ENCODE measurements at regions not wholly inside any gene's neighbourhood (a gene's known extent, or its start where the extent isn't known, plus 50 kb on each side); places are given as distances from the start of the nearest gene placed in this dataset.

- Mint-ChIP-seq H3K4me1 (ENCODE audit: low read depth) (no peaks in the 10 kb centered on the region), H3K9me3 (peaks cover 22% of the 10 kb centered on the region), H3K4me3 (no peak overlapping the region), H3K27me3 (ENCODE audit: low read depth) (no peaks in the 10 kb centered on the region), H3K27ac (no peak overlapping the region), H3K36me3 (ENCODE audit: low read depth) (no peaks in the 10 kb centered on the region)
- CTCF ChIA-PET: no interaction called here
- intact Hi-C loops (cut with micrococcal nuclease): no loop called here
- DNase-seq: no peak
These were observed 800.2 kb upstream of the MIR17HG start for GRCh38 chr13:90547272-90547790.

DNA sequence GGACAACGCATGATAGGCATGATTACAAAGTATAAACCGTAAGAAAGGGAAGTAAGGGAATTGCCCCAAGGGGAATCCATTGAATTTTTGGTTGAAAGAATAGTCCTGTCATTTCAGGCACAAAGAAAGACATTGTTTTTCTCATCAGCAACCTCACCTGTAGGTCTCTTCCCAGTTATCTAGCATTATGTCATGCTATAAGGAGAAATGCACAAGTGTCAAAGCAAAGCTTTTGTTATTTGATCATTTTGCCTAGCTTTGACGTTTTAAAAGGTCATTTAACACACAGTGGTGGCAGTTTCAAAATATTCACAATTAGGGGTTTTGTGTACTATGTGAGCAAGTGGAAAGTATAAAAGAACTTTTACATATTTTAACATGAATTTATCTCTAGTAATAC lies 796.2 kb upstream of the MIR17HG start:
- no peak overlapping the region for H3K27ac Mint-ChIP-seq
- no peaks in the 10 kb centered on the region for H3K36me3 Mint-ChIP-seq (ENCODE audit: low read depth)
- H3K9me3 Mint-ChIP-seq: peaks cover 18% of the 10 kb centered on the region
- H3K4me1 Mint-ChIP-seq (ENCODE audit: low read depth): no peaks in the 10 kb centered on the region
- DNase-seq: no peak
- H3K27me3 Mint-ChIP-seq (ENCODE audit: low read depth): no peaks in the 10 kb centered on the region
- intact Hi-C loops (cut with micrococcal nuclease): no loop called here
- no peak overlapping the region for H3K4me3 Mint-ChIP-seq
- CTCF ChIA-PET: no interaction called here

- no peak for DNase-seq
- Mint-ChIP-seq H3K4me3 (no peak overlapping the region), H3K9me3 (peaks cover 12% of the 10 kb centered on the region), H3K27ac (no peak overlapping the region), H3K36me3 (ENCODE audit: low read depth) (no peaks in the 10 kb centered on the region), H3K27me3 (ENCODE audit: low read depth) (no peaks in the 10 kb centered on the region), H3K4me1 (ENCODE audit: low read depth) (no peaks in the 10 kb centered on the region)
- intact Hi-C loops (cut with micrococcal nuclease): loop anchor here (1.0 kb wide), 1 partner anchor 12 kb away; no protein-coding TSS in a partner anchor
- CTCF ChIA-PET: no interaction called here
These were observed 794.8 kb upstream of the MIR17HG start for GRCh38 chr13:90552702-90553101.

DNA sequence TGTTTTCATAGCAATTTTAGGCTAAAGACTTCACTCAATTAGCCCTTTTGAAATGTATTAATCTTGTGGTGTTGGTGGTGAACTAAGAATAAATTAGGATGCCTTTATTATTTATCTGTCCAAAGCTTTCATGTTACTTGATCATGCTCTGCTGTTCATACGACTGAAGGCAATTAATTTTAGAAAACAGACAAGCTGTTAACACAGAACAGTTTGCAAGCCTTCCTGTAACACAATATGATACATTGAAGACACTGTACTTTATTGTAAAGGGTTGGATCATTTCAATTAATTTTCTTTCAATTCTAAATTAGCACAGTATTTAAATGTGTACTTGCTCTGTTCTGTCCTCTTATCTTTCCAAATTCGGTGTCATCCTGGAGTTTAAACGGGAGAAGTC lies 794.3 kb upstream of the MIR17HG start:
- CTCF ChIA-PET: no interaction called here
- Mint-ChIP-seq H3K27ac (no peak overlapping the region), H3K27me3 (ENCODE audit: low read depth) (no peaks in the 10 kb centered on the region), H3K4me3 (no peak overlapping the region), H3K4me1 (ENCODE audit: low read depth) (no peaks in the 10 kb centered on the region), H3K9me3 (peaks cover 9% of the 10 kb centered on the region), H3K36me3 (ENCODE audit: low read depth) (no peaks in the 10 kb centered on the region)
- no peak for DNase-seq
- intact Hi-C loops (cut with micrococcal nuclease): no loop called here

DNA sequence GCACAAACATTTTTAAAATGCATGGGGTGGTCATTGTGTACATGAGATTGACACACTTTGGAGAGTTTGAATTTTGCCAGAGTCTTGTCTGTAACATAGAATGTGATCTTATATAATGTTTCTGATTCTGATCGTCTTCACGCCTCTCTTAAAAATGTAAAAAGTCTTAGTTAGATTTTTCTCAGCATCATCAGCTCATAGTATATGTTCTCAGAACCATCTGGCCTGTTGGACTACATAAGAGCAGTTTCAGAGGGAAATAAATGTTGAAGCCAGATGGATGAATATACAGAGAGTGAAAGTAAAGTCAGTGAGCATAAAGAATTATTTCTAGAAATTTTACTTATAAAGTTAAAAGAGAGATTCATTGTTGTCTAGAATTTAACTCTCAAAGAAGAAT lies 789.9 kb upstream of the MIR17HG start:
- no peaks in the 10 kb centered on the region for H3K4me1 Mint-ChIP-seq (ENCODE audit: low read depth)
- intact Hi-C loops (cut with micrococcal nuclease): no loop called here
- peaks cover 2% of the 10 kb centered on the region for H3K9me3 Mint-ChIP-seq
- H3K36me3 Mint-ChIP-seq (ENCODE audit: low read depth): no peaks in the 10 kb centered on the region
- CTCF ChIA-PET: no interaction called here
- no peak overlapping the region for H3K4me3 Mint-ChIP-seq
- H3K27ac Mint-ChIP-seq: no peak overlapping the region
- no peak for DNase-seq
- no peaks in the 10 kb centered on the region for H3K27me3 Mint-ChIP-seq (ENCODE audit: low read depth)

DNA sequence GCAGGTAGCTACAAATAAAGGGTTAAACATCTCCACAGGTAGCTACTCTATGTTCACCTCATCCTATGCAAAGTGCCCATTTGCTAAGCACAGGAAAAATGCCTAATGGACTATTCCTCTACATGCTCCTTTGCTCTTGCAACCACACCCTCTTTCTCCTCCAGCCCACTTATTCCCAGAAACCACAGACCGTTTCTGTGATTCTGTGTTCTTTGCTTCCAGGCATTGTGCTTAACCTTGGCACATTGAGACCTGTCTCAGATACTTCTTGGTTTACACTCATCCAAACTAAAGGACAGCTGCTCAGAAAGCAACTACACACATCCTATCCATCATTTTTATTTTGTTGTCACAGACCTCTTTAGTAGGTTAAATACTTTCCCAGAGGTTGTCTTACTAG lies 785.0 kb upstream of the MIR17HG start:
- Mint-ChIP-seq H3K4me3 (no peak overlapping the region), H3K27me3 (ENCODE audit: low read depth) (no peaks in the 10 kb centered on the region), H3K36me3 (ENCODE audit: low read depth) (no peaks in the 10 kb centered on the region), H3K27ac (no peak overlapping the region), H3K9me3 (peaks cover 4% of the 10 kb centered on the region), H3K4me1 (ENCODE audit: low read depth) (no peaks in the 10 kb centered on the region)
- DNase-seq: no peak
- CTCF ChIA-PET: interaction anchor here (0.6 kb wide), 1 partner anchor 204 kb away, joined by 3 read pairs; no protein-coding TSS in a partner anchor
- intact Hi-C loops (cut with micrococcal nuclease): no loop called here

GRCh38 chr13:90564096-90564495 lies 783.4 kb upstream of the MIR17HG start:
- Mint-ChIP-seq H3K4me3 (no peak overlapping the region), H3K27ac (no peak overlapping the region), H3K4me1 (ENCODE audit: low read depth) (no peaks in the 10 kb centered on the region), H3K36me3 (ENCODE audit: low read depth) (no peaks in the 10 kb centered on the region), H3K27me3 (ENCODE audit: low read depth) (no peaks in the 10 kb centered on the region), H3K9me3 (peaks cover 4% of the 10 kb centered on the region)
- no peak for DNase-seq
- intact Hi-C loops (cut with micrococcal nuclease): no loop called here
- CTCF ChIA-PET: no interaction called here

GRCh38 chr13:90564566-90564965 lies 782.9 kb upstream of the MIR17HG start:
- CTCF ChIA-PET: no interaction called here
- Mint-ChIP-seq H3K9me3 (peaks cover 4% of the 10 kb centered on the region), H3K27me3 (ENCODE audit: low read depth) (no peaks in the 10 kb centered on the region), H3K36me3 (ENCODE audit: low read depth) (no peaks in the 10 kb centered on the region), H3K4me1 (ENCODE audit: low read depth) (no peaks in the 10 kb centered on the region), H3K4me3 (no peak overlapping the region), H3K27ac (no peak overlapping the region)
- DNase-seq: no peak
- intact Hi-C loops (cut with micrococcal nuclease): no loop called here

DNA sequence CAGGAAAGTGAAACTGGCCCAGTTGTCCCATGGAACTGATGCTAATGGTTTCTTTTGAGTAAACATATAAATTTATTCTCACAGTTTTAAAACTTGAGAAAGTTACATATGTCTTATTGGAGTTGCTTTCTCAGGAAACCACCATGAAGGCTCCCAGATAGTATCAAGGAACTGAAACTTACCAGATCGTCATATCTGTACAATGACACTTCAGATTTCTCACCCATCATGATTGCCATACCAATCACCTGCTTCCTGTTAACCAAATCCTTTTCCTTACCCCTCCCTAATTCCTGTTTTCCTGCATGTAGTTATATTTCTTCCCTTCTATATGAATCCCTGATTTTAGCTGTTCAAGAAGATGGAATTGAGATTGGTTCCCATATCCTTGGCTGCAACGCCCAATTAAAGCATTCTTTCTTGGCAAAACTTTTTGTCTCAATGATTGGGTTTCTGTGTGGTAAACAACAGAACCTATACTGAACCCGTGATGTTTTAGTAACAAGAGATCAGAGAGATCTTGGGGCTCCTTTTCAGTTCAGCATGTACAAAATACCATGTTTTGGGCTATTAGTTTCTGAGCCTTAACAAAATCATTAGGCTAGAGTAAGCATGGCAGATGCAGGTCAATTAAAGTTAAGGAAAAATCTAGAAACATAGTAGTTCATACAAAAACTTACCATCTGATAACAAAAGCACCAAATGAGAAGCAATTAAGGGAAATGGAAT lies 781.3 kb upstream of the MIR17HG start:
- H3K27me3 Mint-ChIP-seq (ENCODE audit: low read depth): no peaks in the 10 kb centered on the region
- intact Hi-C loops (cut with micrococcal nuclease): no loop called here
- no peaks in the 10 kb centered on the region for H3K36me3 Mint-ChIP-seq (ENCODE audit: low read depth)
- H3K4me1 Mint-ChIP-seq (ENCODE audit: low read depth): no peaks in the 10 kb centered on the region
- H3K27ac Mint-ChIP-seq: no peak overlapping the region
- DNase-seq: no peak
- CTCF ChIA-PET: no interaction called here
- H3K4me3 Mint-ChIP-seq: no peak overlapping the region
- peaks cover 4% of the 10 kb centered on the region for H3K9me3 Mint-ChIP-seq

- Mint-ChIP-seq H3K36me3 (ENCODE audit: low read depth) (no peaks in the 10 kb centered on the region), H3K27ac (no peak overlapping the region), H3K9me3 (peaks cover 4% of the 10 kb centered on the region), H3K4me3 (no peak overlapping the region), H3K4me1 (ENCODE audit: low read depth) (no peaks in the 10 kb centered on the region), H3K27me3 (ENCODE audit: low read depth) (no peaks in the 10 kb centered on the region)
- intact Hi-C loops (cut with micrococcal nuclease): no loop called here
- CTCF ChIA-PET: no interaction called here
- no peak for DNase-seq
These were observed 779.3 kb upstream of the MIR17HG start for GRCh38 chr13:90568165-90568564.

GRCh38 chr13:90576067-90576466 lies 771.4 kb upstream of the MIR17HG start:
- no peaks in the 10 kb centered on the region for H3K4me1 Mint-ChIP-seq (ENCODE audit: low read depth)
- no peak for DNase-seq
- H3K9me3 Mint-ChIP-seq: peaks cover 1% of the 10 kb centered on the region
- intact Hi-C loops (cut with micrococcal nuclease): no loop called here
- no peak overlapping the region for H3K27ac Mint-ChIP-seq
- no peaks in the 10 kb centered on the region for H3K36me3 Mint-ChIP-seq (ENCODE audit: low read depth)
- no peak overlapping the region for H3K4me3 Mint-ChIP-seq
- no peaks in the 10 kb centered on the region for H3K27me3 Mint-ChIP-seq (ENCODE audit: low read depth)
- CTCF ChIA-PET: no interaction called here

- DNase-seq: no peak
- Mint-ChIP-seq H3K27ac (no peak overlapping the region), H3K4me3 (no peak overlapping the region), H3K9me3 (peaks cover 1% of the 10 kb centered on the region), H3K36me3 (ENCODE audit: low read depth) (no peaks in the 10 kb centered on the region), H3K27me3 (ENCODE audit: low read depth) (no peaks in the 10 kb centered on the region), H3K4me1 (ENCODE audit: low read depth) (no peaks in the 10 kb centered on the region)
- intact Hi-C loops (cut with micrococcal nuclease): no loop called here
- CTCF ChIA-PET: no interaction called here
These were observed 769.8 kb upstream of the MIR17HG start for GRCh38 chr13:90577726-90578125.

DNA sequence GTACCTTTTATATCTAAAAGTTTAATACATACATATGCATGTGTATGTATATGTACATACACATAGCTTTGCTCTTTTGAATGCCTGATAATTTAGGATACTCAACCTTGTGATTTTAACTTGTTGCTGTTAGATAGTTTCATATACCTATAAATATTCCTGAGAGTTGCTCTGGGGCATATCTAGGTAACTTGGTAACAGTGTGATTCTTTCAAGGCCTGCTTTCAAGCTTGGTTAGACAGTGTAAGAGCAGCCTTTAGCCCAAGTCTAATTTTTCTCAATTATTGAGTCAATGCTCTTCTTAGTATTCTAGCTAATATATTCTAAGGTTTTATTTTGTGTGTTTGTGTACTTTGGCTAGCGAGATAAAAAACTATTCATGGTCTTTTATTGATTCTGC lies 762.1 kb upstream of the MIR17HG start:
- CTCF ChIA-PET: no interaction called here
- intact Hi-C loops (cut with micrococcal nuclease): no loop called here
- Mint-ChIP-seq H3K4me1 (ENCODE audit: low read depth) (no peaks in the 10 kb centered on the region), H3K27ac (no peak overlapping the region), H3K36me3 (ENCODE audit: low read depth) (no peaks in the 10 kb centered on the region), H3K4me3 (no peak overlapping the region), H3K27me3 (ENCODE audit: low read depth) (no peaks in the 10 kb centered on the region), H3K9me3 (peaks cover 10% of the 10 kb centered on the region)
- DNase-seq: no peak

Measured in activated naive CD4-positive, alpha-beta T cell treated with anti-CD3 and anti-CD28 coated beads for 36 hours (primary cell).